Duodenal mucosa (tissue), 2 donors: ENCODE measurements at regions not wholly inside any gene's neighbourhood (a gene's known extent, or its start where the extent isn't known, plus 50 kb on each side); places are given as distances from the start of the nearest gene placed in this dataset.

Experiments
- H3K27ac ChIP-seq: one replicate; pipeline ENCODE4 v1.7.0; 2013; ENCODE audit warnings: low read depth, low read length
- H3K27me3 ChIP-seq, 2 donors: one replicate each; pipeline ENCODE4 v1.7.0; 2013; ENCODE audit warnings: low read length in 2 of 2, control low read depth in 1 of 2; ENCODE audit not compliant: insufficient read depth in 2 of 2, control insufficient read depth in 1 of 2
- H3K36me3 ChIP-seq, 2 donors: one replicate each; pipeline ENCODE4 v1.7.0; 2013; ENCODE audit warnings: low read length in 2 of 2, control low read depth in 1 of 2; ENCODE audit not compliant: insufficient read depth in 2 of 2, control insufficient read depth in 1 of 2
- H3K4me1 ChIP-seq, 2 donors: one replicate each; pipeline ENCODE4 v1.7.0; 2013; ENCODE audit warnings: low read length in 2 of 2, control low read depth in 1 of 2; ENCODE audit not compliant: insufficient read depth in 2 of 2, control insufficient read depth in 1 of 2
- H3K4me3 ChIP-seq, 2 donors: one replicate each; pipeline ENCODE4 v1.7.0; 2013; ENCODE audit warnings: low read length in 2 of 2, low read depth in 1 of 2
- H3K9ac ChIP-seq, 2 donors: one replicate each; pipeline ENCODE4 v1.7.0; 2013; ENCODE audit warnings: low read length in 2 of 2, low read depth in 1 of 2
- H3K9me3 ChIP-seq, 2 donors: one replicate each; pipeline ENCODE4 v1.7.0; 2013; ENCODE audit warnings: low read length in 2 of 2, control low read depth in 1 of 2; ENCODE audit not compliant: control insufficient read depth in 1 of 2

DNA sequence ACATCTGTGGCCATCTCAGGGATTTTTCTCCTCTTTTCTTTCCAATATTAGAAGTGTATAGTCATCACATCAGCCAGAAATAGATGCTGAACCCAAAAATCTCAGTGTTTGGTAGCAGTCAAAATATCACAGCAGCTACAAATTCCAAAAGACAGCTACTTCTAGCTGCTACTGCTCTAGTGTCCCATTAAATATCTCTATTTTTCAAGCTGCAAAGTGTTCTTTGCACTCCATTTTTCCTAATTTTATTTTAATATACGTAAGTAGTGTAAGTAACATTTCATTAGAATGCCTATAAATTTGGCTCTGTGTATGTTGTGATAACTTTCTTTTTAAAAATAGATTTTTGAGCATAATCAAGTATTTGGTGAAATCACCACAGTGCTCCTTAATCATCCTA, 967.3 kb downstream of the BCL11A start:
- no peak overlapping the region for H3K9ac ChIP-seq
- no peaks in the 10 kb centered on the region for H3K9me3 ChIP-seq
- H3K4me1 ChIP-seq = no peaks in the 10 kb centered on the region
- H3K27ac ChIP-seq = no peak overlapping the region
- H3K27me3 ChIP-seq = no peaks in the 10 kb centered on the region
- no peaks in the 10 kb centered on the region for H3K36me3 ChIP-seq
- no peak overlapping the region for H3K4me3 ChIP-seq

DNA sequence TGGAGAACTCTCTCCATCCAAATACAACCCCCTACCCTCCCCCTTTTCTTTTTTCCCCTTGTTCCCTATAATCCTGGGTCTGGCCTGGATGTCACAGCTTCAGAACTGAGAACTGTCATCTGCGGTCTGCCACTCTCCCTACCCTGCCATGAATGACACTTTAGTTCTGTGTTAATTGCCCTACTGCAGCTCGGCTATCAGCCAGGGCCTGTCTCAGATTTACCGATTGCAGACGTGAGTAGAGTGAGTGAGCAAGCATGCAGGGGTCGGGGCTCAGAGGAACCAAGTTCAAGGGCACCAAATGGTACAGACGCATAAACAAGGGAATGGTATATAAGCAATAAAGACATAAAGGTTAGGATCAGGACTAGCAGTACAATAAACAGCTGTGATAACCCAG, 967.8 kb downstream of the BCL11A start:
- no peaks in the 10 kb centered on the region for H3K27me3 ChIP-seq
- H3K9me3 ChIP-seq = no peaks in the 10 kb centered on the region
- H3K9ac ChIP-seq = no peak overlapping the region
- H3K36me3 ChIP-seq = no peaks in the 10 kb centered on the region
- no peak overlapping the region for H3K4me3 ChIP-seq
- H3K4me1 ChIP-seq = no peaks in the 10 kb centered on the region
- H3K27ac ChIP-seq = no peak overlapping the region

DNA sequence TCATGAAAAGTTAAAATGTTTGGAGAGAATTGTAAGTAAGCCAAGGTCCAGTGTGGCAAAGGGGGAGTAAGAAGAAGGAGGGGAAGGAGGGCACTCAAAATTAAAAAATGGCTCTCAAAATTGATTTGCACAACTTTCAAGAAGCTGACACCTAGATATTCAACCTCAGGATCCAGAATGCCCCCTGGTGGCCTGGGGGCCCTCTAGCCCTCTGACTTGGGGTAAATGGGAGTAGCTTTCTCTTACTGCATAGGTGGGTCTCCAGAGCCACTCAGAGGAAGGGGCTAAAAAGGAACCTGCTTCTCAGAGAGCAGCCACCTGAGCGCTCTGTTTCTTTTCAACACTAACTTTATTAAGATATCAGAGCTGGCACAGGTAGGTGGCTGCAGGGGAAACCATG, 968.5 kb downstream of the BCL11A start:
- no peaks in the 10 kb centered on the region for H3K27me3 ChIP-seq
- no peak overlapping the region for H3K9ac ChIP-seq
- H3K36me3 ChIP-seq = no peaks in the 10 kb centered on the region
- H3K4me1 ChIP-seq = no peaks in the 10 kb centered on the region
- H3K27ac ChIP-seq = no peak overlapping the region
- H3K4me3 ChIP-seq = no peak overlapping the region
- no peaks in the 10 kb centered on the region for H3K9me3 ChIP-seq

DNA sequence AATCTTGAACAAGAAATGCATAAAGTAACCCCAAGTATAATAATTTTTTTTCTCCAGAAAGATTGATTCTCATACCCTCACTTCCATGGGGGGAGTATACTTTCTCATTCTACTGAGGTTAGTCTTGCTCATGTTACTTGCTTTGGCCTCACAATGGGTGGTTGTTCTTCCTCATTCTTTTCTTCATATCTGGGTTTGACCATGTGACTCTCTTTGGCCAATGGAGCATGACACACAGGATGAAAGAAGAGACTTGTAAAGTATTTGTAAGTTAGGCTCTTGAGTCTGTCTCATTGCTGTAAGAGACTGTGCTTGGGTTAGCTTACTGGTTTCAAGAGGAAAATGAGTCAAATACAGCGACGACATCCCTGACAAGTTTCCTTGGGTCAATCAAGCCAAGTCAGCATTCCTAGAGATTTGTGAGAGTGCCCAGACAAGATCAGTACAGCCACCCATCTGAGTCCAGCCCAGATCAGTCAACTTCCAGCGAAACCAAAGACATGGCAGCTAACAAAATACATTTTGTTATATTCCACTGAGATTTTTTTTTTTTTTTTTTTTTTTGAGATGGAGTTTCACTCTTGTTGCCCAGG, 970.2 kb downstream of the BCL11A start:
- Histone ChIP-seq H3K9ac (no peak overlapping the region), H3K27ac (no peak overlapping the region), H3K4me3 (no peak overlapping the region), H3K36me3 (no peaks in the 10 kb centered on the region), H3K27me3 (no peaks in the 10 kb centered on the region), H3K4me1 (no peaks in the 10 kb centered on the region), H3K9me3 (no peaks in the 10 kb centered on the region)

DNA sequence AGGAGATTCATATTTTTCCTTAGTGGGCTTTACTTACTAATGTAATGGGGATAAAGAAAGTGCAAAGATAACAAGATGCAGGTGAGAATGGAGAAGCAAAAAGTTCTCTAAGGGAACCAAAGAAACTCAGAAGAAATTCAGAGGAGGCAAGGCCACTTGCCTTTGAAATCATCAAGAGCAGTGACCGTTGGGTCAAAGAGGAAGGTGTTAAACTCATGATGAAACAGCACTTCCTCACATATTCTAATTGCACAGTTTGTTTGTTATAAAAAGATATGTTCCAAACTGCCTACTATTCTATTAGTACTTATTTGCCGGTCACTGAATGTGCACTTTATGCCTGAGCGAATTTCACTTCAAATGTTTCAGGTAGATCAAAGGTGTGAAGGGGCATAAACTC, 975.1 kb downstream of the BCL11A start:
- no peaks in the 10 kb centered on the region for H3K36me3 ChIP-seq
- H3K4me3 ChIP-seq = no peak overlapping the region
- H3K4me1 ChIP-seq = no peaks in the 10 kb centered on the region
- no peaks in the 10 kb centered on the region for H3K27me3 ChIP-seq
- no peaks in the 10 kb centered on the region for H3K9me3 ChIP-seq
- H3K9ac ChIP-seq = no peak overlapping the region
- H3K27ac ChIP-seq = no peak overlapping the region

DNA sequence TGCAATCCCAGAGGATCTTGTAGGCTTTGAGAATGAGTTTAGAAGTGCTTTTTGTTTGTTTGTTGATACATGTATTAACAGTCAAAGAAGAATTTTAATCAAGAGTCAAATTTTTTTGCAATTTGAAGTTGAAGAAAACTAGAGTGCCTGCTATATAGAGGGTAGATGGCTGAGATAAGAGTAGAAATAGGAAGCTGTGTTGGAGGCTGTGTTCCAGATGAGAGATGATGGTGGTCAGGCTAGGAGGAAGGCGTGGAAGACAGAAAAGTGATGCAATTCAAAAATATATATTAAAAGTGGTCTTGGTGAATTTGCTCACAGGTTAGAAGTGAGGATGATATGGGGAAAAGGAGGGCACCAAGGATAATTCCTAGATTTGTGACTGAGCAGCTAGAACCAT, 978.3 kb downstream of the BCL11A start:
- no peak overlapping the region for H3K27ac ChIP-seq
- H3K4me1 ChIP-seq = no peaks in the 10 kb centered on the region
- H3K27me3 ChIP-seq = no peaks in the 10 kb centered on the region
- H3K9me3 ChIP-seq = no peaks in the 10 kb centered on the region
- no peak overlapping the region for H3K9ac ChIP-seq
- no peak overlapping the region for H3K4me3 ChIP-seq
- H3K36me3 ChIP-seq = no peaks in the 10 kb centered on the region

DNA sequence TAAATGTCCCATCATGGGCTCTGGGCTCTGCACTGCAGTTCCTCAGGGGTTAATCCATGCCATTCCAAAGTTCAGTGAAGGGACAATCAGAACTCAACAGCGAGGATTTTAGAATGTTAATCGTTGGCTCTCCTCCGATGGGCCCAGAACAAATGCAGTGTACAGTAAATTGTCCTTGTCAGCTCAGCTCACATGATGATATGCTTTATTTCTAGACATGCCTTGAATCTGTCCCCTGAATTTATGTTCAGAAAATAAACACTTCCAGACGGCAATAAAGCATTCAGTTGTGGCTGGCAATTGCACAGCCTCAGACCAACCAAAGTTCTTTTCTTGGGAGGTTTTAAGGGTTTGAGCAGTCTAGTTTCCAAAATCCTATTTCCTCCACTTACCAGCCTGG, 981.2 kb downstream of the BCL11A start:
- no peak overlapping the region for H3K27ac ChIP-seq
- no peaks in the 10 kb centered on the region for H3K36me3 ChIP-seq
- H3K27me3 ChIP-seq = no peaks in the 10 kb centered on the region
- no peaks in the 10 kb centered on the region for H3K9me3 ChIP-seq
- H3K9ac ChIP-seq = no peak overlapping the region
- H3K4me3 ChIP-seq = no peak overlapping the region
- peaks cover 3 to 20% of the 10 kb centered on the region in 2 donors for H3K4me1 ChIP-seq

DNA sequence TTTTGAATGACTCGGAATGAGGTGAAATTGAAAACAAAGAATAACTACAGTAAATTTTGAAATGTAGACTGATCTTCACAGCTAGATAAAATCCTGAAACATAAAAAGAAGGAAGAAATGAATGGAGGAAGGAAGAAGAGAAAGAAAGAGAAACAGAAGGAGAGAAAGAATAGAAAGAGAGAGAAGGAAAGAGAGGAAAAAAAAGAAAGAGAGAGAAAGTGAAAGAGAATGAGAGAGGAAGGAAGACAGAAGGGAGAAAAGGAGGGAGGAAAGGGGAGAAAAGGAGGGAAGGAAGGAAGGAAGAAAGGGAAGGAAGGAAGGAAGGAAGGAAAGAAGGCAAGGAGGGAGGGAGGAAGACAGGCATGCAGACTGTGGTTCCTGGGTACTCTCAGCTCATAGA, 982.6 kb downstream of the BCL11A start:
- peaks cover 3 to 23% of the 10 kb centered on the region in 2 donors for H3K4me1 ChIP-seq
- no peaks in the 10 kb centered on the region for H3K36me3 ChIP-seq
- no peak overlapping the region for H3K9ac ChIP-seq
- H3K4me3 ChIP-seq = no peak overlapping the region
- H3K27ac ChIP-seq = no peak overlapping the region
- no peaks in the 10 kb centered on the region for H3K9me3 ChIP-seq
- H3K27me3 ChIP-seq = no peaks in the 10 kb centered on the region

DNA sequence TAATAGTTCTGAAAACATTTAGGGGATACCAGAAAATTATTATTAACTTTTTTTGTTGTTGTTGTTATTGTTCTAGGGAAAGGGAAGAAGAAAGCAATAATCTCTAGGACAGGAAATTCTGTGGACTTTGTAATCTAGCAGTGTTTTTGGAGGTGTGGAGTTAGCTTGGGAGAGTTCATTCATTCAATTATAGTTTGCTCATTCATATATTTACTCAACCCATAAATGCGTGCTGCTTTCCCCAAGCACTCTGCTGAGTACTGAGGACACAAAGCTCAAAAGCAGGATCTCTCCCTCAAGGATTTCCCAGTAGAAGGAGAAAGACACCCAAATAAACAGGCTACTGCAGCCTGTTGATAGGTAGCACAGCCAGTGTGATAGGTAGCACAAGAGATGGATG, 984.3 kb downstream of the BCL11A start:
- Histone ChIP-seq H3K27me3 (no peaks in the 10 kb centered on the region), H3K9ac (no peak overlapping the region), H3K27ac (no peak overlapping the region), H3K4me1 (peaks cover 3 to 23% of the 10 kb centered on the region in 2 donors), H3K9me3 (no peaks in the 10 kb centered on the region), H3K36me3 (no peaks in the 10 kb centered on the region), H3K4me3 (no peak overlapping the region)

DNA sequence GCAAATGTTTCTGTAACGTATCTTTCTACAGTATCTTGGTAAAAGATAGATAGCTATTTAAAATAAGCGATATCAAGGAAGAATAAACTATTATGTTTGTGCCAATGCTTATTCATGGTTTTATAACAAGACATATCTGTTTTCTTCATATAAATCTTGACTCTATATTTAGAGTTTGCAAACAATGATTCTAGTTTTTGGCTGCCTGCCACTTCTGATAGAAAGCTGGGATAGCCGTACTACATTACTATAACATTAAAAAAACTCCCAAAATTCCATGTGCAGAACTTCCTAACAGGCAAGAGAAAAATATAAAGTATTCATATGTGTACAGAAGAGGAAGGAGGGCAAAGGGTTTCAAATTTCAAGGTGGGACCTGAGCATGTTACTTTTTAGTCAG, 985.0 kb downstream of the BCL11A start:
- no peak overlapping the region for H3K4me3 ChIP-seq
- H3K27ac ChIP-seq = no peak overlapping the region
- peaks cover 3 to 23% of the 10 kb centered on the region in 2 donors for H3K4me1 ChIP-seq
- H3K9me3 ChIP-seq = no peaks in the 10 kb centered on the region
- H3K36me3 ChIP-seq = no peaks in the 10 kb centered on the region
- H3K27me3 ChIP-seq = no peaks in the 10 kb centered on the region
- no peak overlapping the region for H3K9ac ChIP-seq

DNA sequence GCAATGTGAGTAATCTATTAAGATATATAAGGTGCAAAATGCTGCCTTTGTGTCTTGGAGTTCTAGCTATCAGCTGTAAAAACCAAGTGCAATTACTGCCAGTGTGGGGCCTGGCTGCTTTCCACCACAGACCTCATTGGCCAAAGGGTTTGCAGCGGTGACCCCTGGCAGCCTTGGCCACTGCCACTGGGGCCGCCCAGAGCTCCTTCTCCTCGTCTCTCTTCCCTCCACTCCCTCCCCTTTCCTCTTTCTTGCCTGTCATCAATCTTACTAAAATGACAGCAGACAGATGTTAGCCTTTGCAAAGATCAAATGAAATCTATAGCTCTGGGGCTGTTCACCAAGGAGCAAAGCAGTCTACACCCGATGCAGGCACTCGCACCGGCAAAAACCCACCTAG, 986.3 kb downstream of the BCL11A start:
- Histone ChIP-seq H3K9me3 (no peaks in the 10 kb centered on the region), H3K9ac (no peak overlapping the region), H3K27me3 (no peaks in the 10 kb centered on the region), H3K4me3 (no peak overlapping the region), H3K27ac (no peak overlapping the region), H3K36me3 (no peaks in the 10 kb centered on the region), H3K4me1 (peaks cover 3 to 23% of the 10 kb centered on the region in 2 donors)
